Endothelial cell (in vitro differentiated cells): ENCODE measurements at regions not wholly inside any gene's neighbourhood (a gene's known extent, or its start where the extent isn't known, plus 50 kb on each side); places are given as distances from the start of the nearest gene placed in this dataset.

Experiments
- DNase-seq: peaks from one replicate; pipeline ENCODE4 v3.0.0; 2021; ENCODE audit warnings: low spot score
- H3K27ac Mint-ChIP-seq: one replicate; pipeline ENCODE4 v1.8.0; 2021; ENCODE audit warnings: mixed read lengths, inconsistent platforms; ENCODE audit not compliant: unreplicated experiment
- H3K27me3 Mint-ChIP-seq: one replicate; pipeline ENCODE4 v1.8.0; 2021; ENCODE audit warnings: mild to moderate bottlenecking, moderate library complexity, mixed read lengths, inconsistent platforms; ENCODE audit not compliant: unreplicated experiment
- H3K36me3 Mint-ChIP-seq: one replicate; pipeline ENCODE4 v1.8.0; 2021; ENCODE audit warnings: mild to moderate bottlenecking, low read depth, mixed read lengths, inconsistent platforms; ENCODE audit not compliant: unreplicated experiment
- H3K4me1 Mint-ChIP-seq: one replicate; pipeline ENCODE4 v1.8.0; 2021; ENCODE audit warnings: mild to moderate bottlenecking, mixed read lengths, inconsistent platforms; ENCODE audit not compliant: unreplicated experiment
- H3K4me3 Mint-ChIP-seq: one replicate; pipeline ENCODE4 v1.8.0; 2021; ENCODE audit warnings: mild to moderate bottlenecking, mixed read lengths, inconsistent platforms; ENCODE audit not compliant: unreplicated experiment
- H3K9me3 Mint-ChIP-seq: one replicate; pipeline ENCODE4 v1.8.0; 2021; ENCODE audit warnings: mixed read lengths, inconsistent platforms; ENCODE audit not compliant: unreplicated experiment
- CTCF ChIP-seq: fragments of 200-600 bp; sonication (generic); IDR thresholded peaks from one replicate; pipeline ENCODE4 v1.5.0; 2021; ENCODE audit warnings: antibody characterized with exemption; ENCODE audit not compliant: unreplicated experiment

GRCh38 chr20:23186808-23187207 is 100.7 kb upstream of the CD93 start:
- Mint-ChIP-seq H3K27ac (no peak overlapping the region), H3K4me3 (no peak overlapping the region), H3K27me3 (peaks cover 3% of the 10 kb centered on the region), H3K9me3 (peaks cover 5% of the 10 kb centered on the region), H3K36me3 (peaks cover 20% of the 10 kb centered on the region), H3K4me1 (peaks cover 1% of the 10 kb centered on the region)
- TF ChIP-seq CTCF, result no peak
- no peak for DNase-seq

- Mint-ChIP-seq H3K36me3 (peaks cover 17% of the 10 kb centered on the region), H3K27me3 (peaks cover 11% of the 10 kb centered on the region), H3K4me3 (no peak overlapping the region), H3K4me1 (peaks cover 40% of the 10 kb centered on the region), H3K9me3 (no peaks in the 10 kb centered on the region), H3K27ac (peak overlapping the region; percentile 84)
- DNase-seq, result no peak
- TF ChIP-seq CTCF, result no peak
Observed at GRCh38 chr20:23180451-23180921, 94.4 kb upstream of the CD93 start.

- Mint-ChIP-seq H3K27me3 (peaks cover 11% of the 10 kb centered on the region), H3K36me3 (peaks cover 17% of the 10 kb centered on the region), H3K4me3 (no peak overlapping the region), H3K27ac (peak overlapping the region; percentile 78), H3K9me3 (no peaks in the 10 kb centered on the region), H3K4me1 (peaks cover 40% of the 10 kb centered on the region)
- DNase-seq, result no peak
- no peak for TF ChIP-seq CTCF
Observed at GRCh38 chr20:23179766-23180403, 93.8 kb upstream of the CD93 start.

GRCh38 chr20:23178806-23179205 is 92.7 kb upstream of the CD93 start:
- Mint-ChIP-seq H3K4me1 (peaks cover 40% of the 10 kb centered on the region), H3K27me3 (peaks cover 11% of the 10 kb centered on the region), H3K36me3 (peaks cover 9% of the 10 kb centered on the region), H3K27ac (peak overlapping the region; percentile 100), H3K9me3 (no peaks in the 10 kb centered on the region), H3K4me3 (peak overlapping the region; percentile 56)
- peak; percentile 58 for TF ChIP-seq CTCF
- DNase-seq, result peak; percentile 69

GRCh38 chr20:23174821-23175220 is 88.7 kb upstream of the CD93 start:
- H3K36me3 Mint-ChIP-seq, result peaks cover 5% of the 10 kb centered on the region
- H3K27ac Mint-ChIP-seq, result no peak overlapping the region
- no peaks in the 10 kb centered on the region for H3K9me3 Mint-ChIP-seq
- DNase-seq, result no peak
- H3K4me1 Mint-ChIP-seq, result peaks cover 35% of the 10 kb centered on the region
- no peak overlapping the region for H3K4me3 Mint-ChIP-seq
- peaks cover 7% of the 10 kb centered on the region for H3K27me3 Mint-ChIP-seq
- TF ChIP-seq CTCF, result no peak
